ENCODE measurements at regions not wholly inside any gene's neighbourhood (a gene's known extent, or its start where the extent isn't known, plus 50 kb on each side); places are given as distances from the start of the nearest gene placed in this dataset.

- TF ChIP-seq EZH2 (IDR thresholded peaks at IDR 0.05; ENCODE audit: low read length, unreplicated experiment) (no peak), CTCF (conservative IDR thresholded peaks at IDR 0.05; ENCODE audit: low read depth, low read length) (no peak)
Observed at GRCh38 chr2:45236268-45236667, 227.0 kb upstream of the SIX2 start.
